ENCODE measurements at regions not wholly inside any gene's neighbourhood (a gene's known extent, or its start where the extent isn't known, plus 50 kb on each side); places are given as distances from the start of the nearest gene placed in this dataset.

DNA sequence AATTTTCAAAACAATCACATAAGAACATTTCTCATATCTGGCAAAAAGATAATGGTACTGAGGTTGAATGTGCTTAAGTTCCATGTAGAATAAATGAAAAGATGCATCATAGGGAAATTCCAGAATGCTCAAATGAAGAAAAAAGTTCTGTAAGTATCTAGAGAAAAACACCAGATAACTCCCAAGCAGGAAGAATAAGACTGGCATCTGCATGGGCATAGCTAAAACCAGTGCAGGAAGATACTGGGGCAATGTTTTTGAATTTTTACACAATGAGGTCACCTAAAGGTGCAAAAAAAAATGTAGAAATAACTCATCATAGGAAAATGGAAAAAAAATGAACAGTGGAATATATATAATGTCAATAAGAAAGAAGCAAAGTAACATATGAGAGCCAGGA lies 275.2 kb downstream of the BAMBI start:
- TF ChIP-seq EZH2phosphoT487 (IDR thresholded peaks at IDR 0.05): no peak
- no peak overlapping the region for H3K27ac ChIP-seq
- H3K4me1 Mint-ChIP-seq: no peaks in the 10 kb centered on the region
- H3K27ac Mint-ChIP-seq: no peak overlapping the region
- no peak for DNase-seq (ENCODE audit: low spot score)
- H3K4me1 ChIP-seq: peaks cover 4% of the 10 kb centered on the region
- H3K9me3 ChIP-seq (ENCODE audit: low read depth): no peaks in the 10 kb centered on the region
- no peaks in the 10 kb centered on the region for H3K36me3 Mint-ChIP-seq
- H3K4me2 ChIP-seq: no peak overlapping the region
- H3F3A ChIP-seq (ENCODE audit: low read depth): no peaks in the 10 kb centered on the region
- no peaks in the 10 kb centered on the region for H3K79me2 ChIP-seq (ENCODE audit: low read depth)
- no peak overlapping the region for H3K4me3 ChIP-seq
- H3K9ac ChIP-seq: no peak overlapping the region
- no peaks in the 10 kb centered on the region for H3K36me3 ChIP-seq
- H3K9me3 Mint-ChIP-seq: peaks cover 4% of the 10 kb centered on the region
- no peak overlapping the region for H3K4me3 Mint-ChIP-seq
- H2AFZ ChIP-seq (replicated peaks): no peak overlapping the region
- H3K27me3 Mint-ChIP-seq (ENCODE audit: insufficient read depth, low read depth): peaks cover 4% of the 10 kb centered on the region
- H4K20me1 ChIP-seq (ENCODE audit: low read depth): no peaks in the 10 kb centered on the region
- no peaks in the 10 kb centered on the region for H3K27me3 ChIP-seq

DNA sequence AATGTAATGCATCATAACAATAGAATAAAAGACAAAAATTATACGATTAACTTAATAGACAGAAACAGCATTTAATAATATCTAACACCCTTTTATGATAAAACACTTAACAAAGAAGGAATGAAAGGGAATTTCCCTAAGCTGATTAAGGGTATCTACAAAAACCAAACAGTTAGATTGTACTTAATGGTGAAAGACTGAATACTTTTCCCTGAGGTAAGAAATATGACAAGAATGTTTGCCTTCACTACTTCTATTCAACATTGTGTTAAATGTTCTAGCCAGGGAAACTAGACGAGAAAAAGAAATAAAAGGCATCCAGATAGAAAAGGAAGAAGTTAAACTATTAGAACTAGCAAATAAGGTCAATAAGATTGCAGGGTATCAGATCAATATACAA lies 276.9 kb downstream of the BAMBI start:
- H3K36me3 ChIP-seq: no peaks in the 10 kb centered on the region
- no peak for DNase-seq (ENCODE audit: low spot score)

DNA sequence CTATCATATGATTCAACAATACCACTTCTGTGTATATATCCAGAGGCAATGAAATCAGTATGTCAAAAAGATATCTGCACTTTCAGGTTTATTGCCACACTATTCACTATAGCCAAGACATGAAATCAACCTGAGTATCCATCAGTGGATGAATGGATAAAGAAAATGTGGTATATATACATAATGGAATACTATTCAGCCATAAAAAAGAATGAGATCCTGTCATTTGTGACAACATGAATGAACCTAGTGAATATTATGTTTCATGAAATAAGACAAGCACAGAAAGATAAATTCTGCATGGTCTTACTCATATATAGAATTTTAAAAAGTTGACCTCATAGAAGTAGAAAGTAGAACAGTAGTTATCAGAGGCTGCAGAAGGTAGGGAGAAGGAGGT lies 281.1 kb downstream of the BAMBI start:
- peaks cover 11% of the 10 kb centered on the region for H3K9me3 Mint-ChIP-seq
- Histone ChIP-seq H3K27me3 (no peaks in the 10 kb centered on the region), H3K9ac (no peak overlapping the region), H3F3A (ENCODE audit: low read depth) (no peaks in the 10 kb centered on the region), H3K27ac (no peak overlapping the region), H3K9me3 (ENCODE audit: low read depth) (no peaks in the 10 kb centered on the region), H3K4me1 (no peaks in the 10 kb centered on the region), H3K79me2 (ENCODE audit: low read depth) (no peaks in the 10 kb centered on the region), H3K4me3 (no peak overlapping the region), H3K36me3 (no peaks in the 10 kb centered on the region), H2AFZ (replicated peaks) (no peak overlapping the region), H3K4me2 (no peak overlapping the region), H4K20me1 (ENCODE audit: low read depth) (no peaks in the 10 kb centered on the region)
- no peak for DNase-seq (ENCODE audit: low spot score)
- H3K27ac Mint-ChIP-seq: no peak overlapping the region
- H3K27me3 Mint-ChIP-seq (ENCODE audit: insufficient read depth, low read depth): peaks cover 3% of the 10 kb centered on the region
- H3K4me3 Mint-ChIP-seq: no peak overlapping the region
- TF ChIP-seq EZH2 (IDR thresholded peaks at IDR 0.05) (no peak), EZH2phosphoT487 (IDR thresholded peaks at IDR 0.05) (no peak)
- TF ChIP-seq, protein P1, sequence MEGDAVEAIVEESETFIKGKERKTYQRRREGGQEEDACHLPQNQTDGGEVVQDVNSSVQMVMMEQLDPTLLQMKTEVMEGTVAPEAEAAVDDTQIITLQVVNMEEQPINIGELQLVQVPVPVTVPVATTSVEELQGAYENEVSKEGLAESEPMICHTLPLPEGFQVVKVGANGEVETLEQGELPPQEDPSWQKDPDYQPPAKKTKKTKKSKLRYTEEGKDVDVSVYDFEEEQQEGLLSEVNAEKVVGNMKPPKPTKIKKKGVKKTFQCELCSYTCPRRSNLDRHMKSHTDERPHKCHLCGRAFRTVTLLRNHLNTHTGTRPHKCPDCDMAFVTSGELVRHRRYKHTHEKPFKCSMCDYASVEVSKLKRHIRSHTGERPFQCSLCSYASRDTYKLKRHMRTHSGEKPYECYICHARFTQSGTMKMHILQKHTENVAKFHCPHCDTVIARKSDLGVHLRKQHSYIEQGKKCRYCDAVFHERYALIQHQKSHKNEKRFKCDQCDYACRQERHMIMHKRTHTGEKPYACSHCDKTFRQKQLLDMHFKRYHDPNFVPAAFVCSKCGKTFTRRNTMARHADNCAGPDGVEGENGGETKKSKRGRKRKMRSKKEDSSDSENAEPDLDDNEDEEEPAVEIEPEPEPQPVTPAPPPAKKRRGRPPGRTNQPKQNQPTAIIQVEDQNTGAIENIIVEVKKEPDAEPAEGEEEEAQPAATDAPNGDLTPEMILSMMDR (IDR thresholded peaks at IDR 0.05): no peak
- H3K36me3 Mint-ChIP-seq: no peaks in the 10 kb centered on the region
- H3K4me1 Mint-ChIP-seq: no peaks in the 10 kb centered on the region

More for the DNA sequence above, 276.9 kb downstream of the BAMBI start:
- TF ChIP-seq, protein P1 (IDR thresholded peaks at IDR 0.05): no peak
- TF ChIP-seq EZH2 (IDR thresholded peaks at IDR 0.05) (no peak), EZH2phosphoT487 (IDR thresholded peaks at IDR 0.05) (no peak)
- Histone ChIP-seq H3K4me3 (no peak overlapping the region), H3K27ac (no peak overlapping the region), H3K4me1 (peaks cover 2% of the 10 kb centered on the region), H3K9me3 (ENCODE audit: low read depth) (no peaks in the 10 kb centered on the region), H3K4me2 (no peak overlapping the region), H2AFZ (replicated peaks) (no peak overlapping the region), H4K20me1 (ENCODE audit: low read depth) (no peaks in the 10 kb centered on the region), H3K9ac (no peak overlapping the region), H3K79me2 (ENCODE audit: low read depth) (no peaks in the 10 kb centered on the region), H3F3A (ENCODE audit: low read depth) (no peaks in the 10 kb centered on the region), H3K27me3 (no peaks in the 10 kb centered on the region)
- Mint-ChIP-seq H3K36me3 (no peaks in the 10 kb centered on the region), H3K27ac (no peak overlapping the region), H3K4me3 (no peak overlapping the region), H3K27me3 (ENCODE audit: insufficient read depth, low read depth) (peaks cover 4% of the 10 kb centered on the region), H3K9me3 (peaks cover 11% of the 10 kb centered on the region), H3K4me1 (no peaks in the 10 kb centered on the region)

DNA sequence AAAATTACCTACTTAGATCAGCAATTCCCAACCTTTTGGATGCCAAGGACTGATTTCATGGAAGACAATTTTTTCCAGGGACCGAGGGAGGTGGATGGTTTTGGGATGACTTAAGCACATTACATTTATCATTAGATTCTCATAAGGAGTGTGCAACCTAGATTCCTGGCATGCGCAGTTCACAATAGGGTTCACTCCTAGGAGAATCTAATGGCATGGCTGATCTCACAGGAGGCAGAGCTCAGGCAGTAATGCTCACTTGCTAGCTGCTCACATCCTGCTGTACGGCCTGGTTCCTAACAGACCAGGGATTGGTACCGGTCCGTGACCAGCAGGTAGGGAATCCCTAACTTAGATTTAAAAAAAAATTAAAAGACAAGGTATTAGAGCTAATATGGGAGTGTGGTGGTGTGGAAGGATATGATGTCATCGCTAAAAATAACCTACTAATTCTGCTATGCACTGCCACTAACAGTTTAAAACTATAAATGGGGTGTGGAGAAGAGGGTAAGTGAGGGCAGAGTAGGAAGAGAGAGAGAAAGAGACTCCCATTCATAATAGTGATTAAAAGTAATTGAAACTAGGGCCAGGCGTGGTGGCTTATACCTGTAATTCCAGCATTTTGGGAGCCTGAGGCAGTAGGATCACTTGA lies 282.7 kb downstream of the BAMBI start:
- no peak for DNase-seq (ENCODE audit: low spot score)
- Mint-ChIP-seq H3K4me3 (no peak overlapping the region), H3K36me3 (no peaks in the 10 kb centered on the region), H3K9me3 (peaks cover 11% of the 10 kb centered on the region), H3K4me1 (no peaks in the 10 kb centered on the region), H3K27ac (no peak overlapping the region), H3K27me3 (ENCODE audit: insufficient read depth, low read depth) (peaks cover 3% of the 10 kb centered on the region)
- Histone ChIP-seq H3K27ac (no peak overlapping the region), H3F3A (ENCODE audit: low read depth) (no peaks in the 10 kb centered on the region), H3K9ac (no peak overlapping the region), H2AFZ (replicated peaks) (no peak overlapping the region), H3K4me1 (no peaks in the 10 kb centered on the region), H3K27me3 (no peaks in the 10 kb centered on the region), H3K4me3 (no peak overlapping the region), H4K20me1 (ENCODE audit: low read depth) (no peaks in the 10 kb centered on the region), H3K4me2 (no peak overlapping the region), H3K9me3 (ENCODE audit: low read depth) (no peaks in the 10 kb centered on the region), H3K79me2 (ENCODE audit: low read depth) (no peaks in the 10 kb centered on the region), H3K36me3 (no peaks in the 10 kb centered on the region)
- TF ChIP-seq EZH2phosphoT487 (IDR thresholded peaks at IDR 0.05) (no peak), EZH2 (IDR thresholded peaks at IDR 0.05) (no peak)
- TF ChIP-seq, protein P1 (IDR thresholded peaks at IDR 0.05): no peak

Data from neural progenitor cell (in vitro differentiated cells).